ENCODE measurements at regions not wholly inside any gene's neighbourhood (a gene's known extent, or its start where the extent isn't known, plus 50 kb on each side); places are given as distances from the start of the nearest gene placed in this dataset.

- Histone ChIP-seq H3K4me3 (replicated peaks; ENCODE audit: insufficient read depth, low read length) (no peak overlapping the region), H3K27ac (replicated peaks) (no peak overlapping the region), H3K27me3 (ENCODE audit: insufficient read depth, poor library complexity, severe bottlenecking) (no peaks in the 10 kb centered on the region)
- DNase-seq (ENCODE audit: low read depth in 1 of 2, low spot score in 1 of 2), result no peak
- no peak for TF ChIP-seq GABPA (IDR thresholded peaks at IDR 0.05; ENCODE audit: low read depth)
- TF ChIP-seq REST (IDR thresholded peaks at IDR 0.05; ENCODE audit: insufficient replicate concordance, low read depth), result no peak
- no peak for TF ChIP-seq SPI1 (IDR thresholded peaks at IDR 0.05; ENCODE audit: borderline replicate concordance, low read depth)
- no peak for TF ChIP-seq POLR2AphosphoS5 (IDR thresholded peaks at IDR 0.05; ENCODE audit: low read depth)
- TF ChIP-seq CTCF (IDR thresholded peaks at IDR 0.05; ENCODE audit: insufficient read depth, low read length), result no peak
Observed at GRCh38 chr2:78634425-78634824, 391.1 kb upstream of the REG3G start.

GRCh38 chr2:78644854-78645253 lies 380.6 kb upstream of the REG3G start:
- no peak for DNase-seq (ENCODE audit: low read depth in 1 of 2, low spot score in 1 of 2)
- no peaks in the 10 kb centered on the region for H3K27me3 ChIP-seq (ENCODE audit: insufficient read depth, poor library complexity, severe bottlenecking)
- no peak overlapping the region for H3K4me3 ChIP-seq (replicated peaks; ENCODE audit: insufficient read depth, low read length)
- TF ChIP-seq POLR2AphosphoS5 (IDR thresholded peaks at IDR 0.05; ENCODE audit: low read depth) (no peak), REST (IDR thresholded peaks at IDR 0.05; ENCODE audit: insufficient replicate concordance, low read depth) (no peak)
- no peak overlapping the region for H3K27ac ChIP-seq (replicated peaks)

- H3K4me3 ChIP-seq (replicated peaks; ENCODE audit: insufficient read depth, low read length), result no peak overlapping the region
- DNase-seq (ENCODE audit: low read depth in 1 of 2, low spot score in 1 of 2), result no peak
- TF ChIP-seq REST (IDR thresholded peaks at IDR 0.05; ENCODE audit: insufficient replicate concordance, low read depth), result no peak
- no peak for TF ChIP-seq CTCF (IDR thresholded peaks at IDR 0.05; ENCODE audit: insufficient read depth, low read length)
- TF ChIP-seq SPI1 (IDR thresholded peaks at IDR 0.05; ENCODE audit: borderline replicate concordance, low read depth), result no peak
- TF ChIP-seq GABPA (IDR thresholded peaks at IDR 0.05; ENCODE audit: low read depth), result no peak
- TF ChIP-seq POLR2AphosphoS5 (IDR thresholded peaks at IDR 0.05; ENCODE audit: low read depth), result no peak
- no peak overlapping the region for H3K27ac ChIP-seq (replicated peaks)
- H3K27me3 ChIP-seq (ENCODE audit: insufficient read depth, poor library complexity, severe bottlenecking), result no peaks in the 10 kb centered on the region
Observed at GRCh38 chr2:78646533-78647364, 378.8 kb upstream of the REG3G start.
